ENCODE measurements at regions not wholly inside any gene's neighbourhood (a gene's known extent, or its start where the extent isn't known, plus 50 kb on each side); places are given as distances from the start of the nearest gene placed in this dataset.

GRCh38 chr5:88063813-88064212 is 204.8 kb downstream of the TMEM161B start:
- no peak for TF ChIP-seq CTCF (IDR thresholded peaks at IDR 0.05)
- TF ChIP-seq POLR2AphosphoS5 (IDR thresholded peaks at IDR 0.05), result no peak
